ENCODE measurements at regions not wholly inside any gene's neighbourhood (a gene's known extent, or its start where the extent isn't known, plus 50 kb on each side); places are given as distances from the start of the nearest gene placed in this dataset.

GRCh38 chr19:31148671-31149070 is 200.6 kb downstream of the TSHZ3 start:
- no peak overlapping the region for H3K4me3 ChIP-seq (ENCODE audit: low read length)
- H3K27me3 ChIP-seq (ENCODE audit: insufficient read depth, low read length), result no peaks in the 10 kb centered on the region
- no peaks in the 10 kb centered on the region for H3K9me3 ChIP-seq (ENCODE audit: low read length)
- H2AFZ ChIP-seq (ENCODE audit: low read depth, low read length), result no peak overlapping the region
- H3K36me3 ChIP-seq (ENCODE audit: insufficient read depth, low read length), result no peaks in the 10 kb centered on the region
- H3K4me1 ChIP-seq (ENCODE audit: insufficient read depth, low read length), result no peaks in the 10 kb centered on the region

DNA sequence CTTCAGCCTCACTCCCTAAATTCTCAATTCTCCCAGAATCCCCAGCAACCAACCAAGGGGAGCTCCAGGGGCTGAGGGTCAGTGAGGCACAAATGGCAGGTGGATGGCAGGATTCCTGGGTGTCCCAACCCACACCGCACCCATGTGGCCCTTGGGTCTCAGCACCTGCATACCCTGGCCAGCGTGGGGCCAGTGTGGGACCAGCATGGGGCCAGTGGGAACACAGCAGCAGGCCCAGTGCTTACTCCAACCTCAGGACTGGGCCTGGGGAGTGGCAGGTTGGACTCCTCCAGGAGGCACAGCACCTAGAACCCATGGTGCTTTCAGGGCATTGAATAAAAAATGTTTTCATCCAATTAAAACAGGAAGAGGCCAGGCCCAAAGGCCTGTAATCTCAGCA is 202.0 kb downstream of the TSHZ3 start:
- H3K27me3 ChIP-seq (ENCODE audit: insufficient read depth, low read length), result no peaks in the 10 kb centered on the region
- no peaks in the 10 kb centered on the region for H3K9me3 ChIP-seq (ENCODE audit: low read length)
- H3K36me3 ChIP-seq (ENCODE audit: insufficient read depth, low read length), result no peaks in the 10 kb centered on the region
- no peaks in the 10 kb centered on the region for H3K4me1 ChIP-seq (ENCODE audit: insufficient read depth, low read length)
- H3K4me3 ChIP-seq (ENCODE audit: low read length), result no peak overlapping the region
- no peak overlapping the region for H2AFZ ChIP-seq (ENCODE audit: low read depth, low read length)

GRCh38 chr19:31146546-31147183 is 202.6 kb downstream of the TSHZ3 start:
- no peaks in the 10 kb centered on the region for H3K4me1 ChIP-seq (ENCODE audit: insufficient read depth, low read length)
- no peak overlapping the region for H3K4me3 ChIP-seq (ENCODE audit: low read length)
- H3K36me3 ChIP-seq (ENCODE audit: insufficient read depth, low read length), result no peaks in the 10 kb centered on the region
- no peaks in the 10 kb centered on the region for H3K27me3 ChIP-seq (ENCODE audit: insufficient read depth, low read length)
- H3K9me3 ChIP-seq (ENCODE audit: low read length), result no peaks in the 10 kb centered on the region
- no peak overlapping the region for H2AFZ ChIP-seq (ENCODE audit: low read depth, low read length)

- Histone ChIP-seq H3K9me3 (ENCODE audit: low read length) (no peaks in the 10 kb centered on the region), H3K36me3 (ENCODE audit: insufficient read depth, low read length) (no peaks in the 10 kb centered on the region), H3K27me3 (ENCODE audit: insufficient read depth, low read length) (no peaks in the 10 kb centered on the region), H3K4me1 (ENCODE audit: insufficient read depth, low read length) (no peaks in the 10 kb centered on the region), H3K4me3 (ENCODE audit: low read length) (no peak overlapping the region), H2AFZ (ENCODE audit: low read depth, low read length) (no peak overlapping the region)
Measured at GRCh38 chr19:31146015-31146414, 203.2 kb downstream of the TSHZ3 start.

DNA sequence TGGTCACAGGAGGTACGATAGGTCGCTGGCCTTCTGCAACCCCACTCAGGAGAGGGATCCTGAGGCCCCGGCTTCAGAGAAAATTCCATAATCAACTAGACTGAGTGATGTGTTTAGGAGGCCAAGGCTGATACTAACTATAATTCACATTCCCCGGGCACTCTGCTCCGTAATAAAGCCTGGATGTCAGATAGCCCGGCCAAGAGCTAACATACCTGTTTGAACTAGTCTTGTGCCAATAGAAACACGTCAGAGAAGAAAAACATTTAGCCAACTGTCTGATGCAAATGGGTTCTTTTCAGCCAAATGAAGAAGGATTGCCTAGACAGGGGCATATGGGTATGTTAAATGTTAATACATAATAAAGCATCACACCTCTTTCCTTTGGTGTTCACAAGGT is 204.2 kb downstream of the TSHZ3 start:
- H3K9me3 ChIP-seq (ENCODE audit: low read length), result no peaks in the 10 kb centered on the region
- no peaks in the 10 kb centered on the region for H3K36me3 ChIP-seq (ENCODE audit: insufficient read depth, low read length)
- H3K4me3 ChIP-seq (ENCODE audit: low read length), result no peak overlapping the region
- no peaks in the 10 kb centered on the region for H3K27me3 ChIP-seq (ENCODE audit: insufficient read depth, low read length)
- no peak overlapping the region for H2AFZ ChIP-seq (ENCODE audit: low read depth, low read length)
- no peaks in the 10 kb centered on the region for H3K4me1 ChIP-seq (ENCODE audit: insufficient read depth, low read length)

- Histone ChIP-seq H3K4me1 (ENCODE audit: insufficient read depth, low read length) (no peaks in the 10 kb centered on the region), H2AFZ (ENCODE audit: low read depth, low read length) (no peak overlapping the region), H3K9me3 (ENCODE audit: low read length) (no peaks in the 10 kb centered on the region), H3K27me3 (ENCODE audit: insufficient read depth, low read length) (no peaks in the 10 kb centered on the region), H3K4me3 (ENCODE audit: low read length) (no peak overlapping the region), H3K36me3 (ENCODE audit: insufficient read depth, low read length) (no peaks in the 10 kb centered on the region)
Measured at GRCh38 chr19:31144075-31144870, 205.0 kb downstream of the TSHZ3 start.

DNA sequence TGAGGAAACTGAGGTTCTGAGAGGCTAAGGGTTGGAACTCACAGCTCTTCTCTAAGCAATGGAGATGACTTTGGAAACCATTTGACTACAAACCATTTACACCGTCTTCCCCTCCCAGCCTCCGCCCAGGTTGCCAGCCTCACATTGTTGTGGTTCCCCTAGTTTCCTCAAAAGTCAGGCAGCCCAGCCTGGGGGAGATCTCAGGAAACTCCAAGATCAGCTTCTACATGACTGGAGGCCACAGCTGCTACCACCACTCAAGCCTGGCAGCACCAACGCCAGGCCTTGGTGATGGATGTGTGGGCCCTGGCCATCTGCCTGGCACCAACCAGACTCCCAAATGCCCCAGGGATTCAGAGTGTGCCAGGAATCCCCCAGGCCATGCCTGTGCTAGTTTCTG is 207.9 kb downstream of the TSHZ3 start:
- H3K36me3 ChIP-seq (ENCODE audit: insufficient read depth, low read length), result no peaks in the 10 kb centered on the region
- H2AFZ ChIP-seq (ENCODE audit: low read depth, low read length), result no peak overlapping the region
- H3K27me3 ChIP-seq (ENCODE audit: insufficient read depth, low read length), result no peaks in the 10 kb centered on the region
- H3K9me3 ChIP-seq (ENCODE audit: low read length), result no peaks in the 10 kb centered on the region
- H3K4me1 ChIP-seq (ENCODE audit: insufficient read depth, low read length), result no peaks in the 10 kb centered on the region
- H3K4me3 ChIP-seq (ENCODE audit: low read length), result no peak overlapping the region

DNA sequence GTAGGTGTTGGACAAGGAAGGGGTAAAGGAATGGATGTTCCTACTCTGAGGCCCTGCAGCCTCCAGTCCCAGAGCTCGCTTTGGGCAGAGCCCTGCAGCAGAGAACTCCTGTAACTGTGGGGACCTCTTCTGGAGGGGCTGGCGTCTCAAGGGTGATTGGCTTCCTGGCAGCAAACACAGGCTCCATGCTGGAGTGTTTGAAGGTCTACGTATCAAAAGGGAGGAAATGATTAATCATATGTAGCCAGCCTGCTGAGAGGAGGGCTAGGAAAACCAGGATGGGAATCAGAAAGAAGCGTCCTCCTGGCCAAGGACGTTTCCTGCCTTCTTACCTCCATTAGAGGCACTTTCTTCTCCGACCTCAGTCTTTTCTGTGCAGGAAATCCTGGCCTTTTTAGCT is 208.5 kb downstream of the TSHZ3 start:
- Histone ChIP-seq H2AFZ (ENCODE audit: low read depth, low read length) (no peak overlapping the region), H3K27me3 (ENCODE audit: insufficient read depth, low read length) (no peaks in the 10 kb centered on the region), H3K36me3 (ENCODE audit: insufficient read depth, low read length) (no peaks in the 10 kb centered on the region), H3K4me1 (ENCODE audit: insufficient read depth, low read length) (no peaks in the 10 kb centered on the region), H3K9me3 (ENCODE audit: low read length) (no peaks in the 10 kb centered on the region), H3K4me3 (ENCODE audit: low read length) (no peak overlapping the region)

GRCh38 chr19:31139871-31140505 is 209.2 kb downstream of the TSHZ3 start:
- Histone ChIP-seq H3K27me3 (ENCODE audit: insufficient read depth, low read length) (no peaks in the 10 kb centered on the region), H3K4me1 (ENCODE audit: insufficient read depth, low read length) (no peaks in the 10 kb centered on the region), H2AFZ (ENCODE audit: low read depth, low read length) (no peak overlapping the region), H3K4me3 (ENCODE audit: low read length) (no peak overlapping the region), H3K9me3 (ENCODE audit: low read length) (no peaks in the 10 kb centered on the region), H3K36me3 (ENCODE audit: insufficient read depth, low read length) (no peaks in the 10 kb centered on the region)

- H3K4me1 ChIP-seq (ENCODE audit: insufficient read depth, low read length), result no peaks in the 10 kb centered on the region
- no peak overlapping the region for H3K4me3 ChIP-seq (ENCODE audit: low read length)
- no peak overlapping the region for H2AFZ ChIP-seq (ENCODE audit: low read depth, low read length)
- H3K36me3 ChIP-seq (ENCODE audit: insufficient read depth, low read length), result no peaks in the 10 kb centered on the region
- no peaks in the 10 kb centered on the region for H3K9me3 ChIP-seq (ENCODE audit: low read length)
- H3K27me3 ChIP-seq (ENCODE audit: insufficient read depth, low read length), result no peaks in the 10 kb centered on the region
Measured at GRCh38 chr19:31138077-31138476, 211.2 kb downstream of the TSHZ3 start.

GRCh38 chr19:31135841-31136240 is 213.4 kb downstream of the TSHZ3 start:
- H3K36me3 ChIP-seq (ENCODE audit: insufficient read depth, low read length), result no peaks in the 10 kb centered on the region
- no peak overlapping the region for H2AFZ ChIP-seq (ENCODE audit: low read depth, low read length)
- H3K4me3 ChIP-seq (ENCODE audit: low read length), result no peak overlapping the region
- H3K9me3 ChIP-seq (ENCODE audit: low read length), result no peaks in the 10 kb centered on the region
- no peaks in the 10 kb centered on the region for H3K27me3 ChIP-seq (ENCODE audit: insufficient read depth, low read length)
- H3K4me1 ChIP-seq (ENCODE audit: insufficient read depth, low read length), result no peaks in the 10 kb centered on the region

GRCh38 chr19:31132753-31133110 is 216.5 kb downstream of the TSHZ3 start:
- Histone ChIP-seq H3K4me3 (ENCODE audit: low read length) (no peak overlapping the region), H3K9me3 (ENCODE audit: low read length) (no peaks in the 10 kb centered on the region), H2AFZ (ENCODE audit: low read depth, low read length) (no peak overlapping the region), H3K27me3 (ENCODE audit: insufficient read depth, low read length) (no peaks in the 10 kb centered on the region), H3K36me3 (ENCODE audit: insufficient read depth, low read length) (no peaks in the 10 kb centered on the region), H3K4me1 (ENCODE audit: insufficient read depth, low read length) (no peaks in the 10 kb centered on the region)

DNA sequence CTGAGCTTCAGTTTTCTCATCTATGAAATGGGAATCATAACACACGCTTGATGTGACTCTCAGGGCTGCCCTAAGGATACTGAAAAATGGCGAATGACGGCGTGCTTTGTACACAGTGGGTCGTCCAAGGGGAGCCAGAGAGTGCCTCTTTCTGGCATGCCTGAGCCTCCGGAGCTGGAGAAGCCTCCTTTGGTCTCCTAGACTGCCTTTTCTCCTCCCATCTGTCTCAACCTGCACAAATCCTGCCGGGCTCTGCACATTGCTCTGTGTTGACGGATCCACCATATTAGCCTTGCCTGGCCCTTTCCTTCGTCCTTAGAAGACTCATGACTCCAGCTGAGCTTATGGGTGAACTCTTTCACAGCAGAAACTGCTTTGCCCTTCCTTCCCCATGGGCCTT is 220.9 kb downstream of the TSHZ3 start:
- H3K27me3 ChIP-seq (ENCODE audit: insufficient read depth, low read length), result no peaks in the 10 kb centered on the region
- H3K4me1 ChIP-seq (ENCODE audit: insufficient read depth, low read length), result no peaks in the 10 kb centered on the region
- H3K36me3 ChIP-seq (ENCODE audit: insufficient read depth, low read length), result no peaks in the 10 kb centered on the region
- no peaks in the 10 kb centered on the region for H3K9me3 ChIP-seq (ENCODE audit: low read length)
- H2AFZ ChIP-seq (ENCODE audit: low read depth, low read length), result no peak overlapping the region
- no peak overlapping the region for H3K4me3 ChIP-seq (ENCODE audit: low read length)
